SK-N-SH (cell line): ENCODE measurements at regions not wholly inside any gene's neighbourhood (a gene's known extent, or its start where the extent isn't known, plus 50 kb on each side); places are given as distances from the start of the nearest gene placed in this dataset.

Source experiments
- TF ChIP-seq, protein P1 (sequence below): fragments of 200-600 bp; sonication (generic); IDR thresholded peaks from 2 replicates; pipeline ENCODE4 v1.6.1; 2017; ENCODE audit warnings: antibody characterized with exemption, mild to moderate bottlenecking, moderate library complexity
- TF ChIP-seq, protein P2 (sequence below): IDR thresholded peaks from 2 replicates; pipeline ENCODE4 v1.6.1; 2012; ENCODE audit warnings: mild to moderate bottlenecking, low read depth, low read length, moderate library complexity

DNA sequence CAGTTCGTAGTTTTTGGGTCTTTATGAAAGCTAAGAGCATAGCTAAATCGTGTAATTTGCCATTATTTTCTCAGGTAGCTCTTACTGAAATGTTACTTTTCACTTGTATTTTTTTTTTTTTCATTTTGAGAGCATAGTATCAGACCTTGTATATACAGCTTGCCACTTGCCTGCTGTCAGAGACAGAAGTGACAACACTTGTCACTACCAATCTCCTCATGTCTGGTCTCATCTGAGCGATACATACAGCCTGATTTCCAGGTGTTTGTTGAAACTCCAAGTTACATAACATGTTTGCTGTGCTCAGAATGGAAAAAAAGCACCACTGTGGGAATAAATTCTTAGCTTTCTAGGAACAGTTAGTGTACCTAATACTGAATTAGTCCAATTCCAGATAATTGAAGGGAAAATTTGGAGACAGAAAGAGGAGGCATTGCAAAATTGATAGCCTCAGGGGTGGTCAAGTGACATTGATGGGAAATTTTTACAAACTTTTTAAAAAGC lies 621.4 kb upstream of the PKN2 start:
- TF ChIP-seq, protein P1, sequence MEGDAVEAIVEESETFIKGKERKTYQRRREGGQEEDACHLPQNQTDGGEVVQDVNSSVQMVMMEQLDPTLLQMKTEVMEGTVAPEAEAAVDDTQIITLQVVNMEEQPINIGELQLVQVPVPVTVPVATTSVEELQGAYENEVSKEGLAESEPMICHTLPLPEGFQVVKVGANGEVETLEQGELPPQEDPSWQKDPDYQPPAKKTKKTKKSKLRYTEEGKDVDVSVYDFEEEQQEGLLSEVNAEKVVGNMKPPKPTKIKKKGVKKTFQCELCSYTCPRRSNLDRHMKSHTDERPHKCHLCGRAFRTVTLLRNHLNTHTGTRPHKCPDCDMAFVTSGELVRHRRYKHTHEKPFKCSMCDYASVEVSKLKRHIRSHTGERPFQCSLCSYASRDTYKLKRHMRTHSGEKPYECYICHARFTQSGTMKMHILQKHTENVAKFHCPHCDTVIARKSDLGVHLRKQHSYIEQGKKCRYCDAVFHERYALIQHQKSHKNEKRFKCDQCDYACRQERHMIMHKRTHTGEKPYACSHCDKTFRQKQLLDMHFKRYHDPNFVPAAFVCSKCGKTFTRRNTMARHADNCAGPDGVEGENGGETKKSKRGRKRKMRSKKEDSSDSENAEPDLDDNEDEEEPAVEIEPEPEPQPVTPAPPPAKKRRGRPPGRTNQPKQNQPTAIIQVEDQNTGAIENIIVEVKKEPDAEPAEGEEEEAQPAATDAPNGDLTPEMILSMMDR: no peak
- TF ChIP-seq, protein P2, sequence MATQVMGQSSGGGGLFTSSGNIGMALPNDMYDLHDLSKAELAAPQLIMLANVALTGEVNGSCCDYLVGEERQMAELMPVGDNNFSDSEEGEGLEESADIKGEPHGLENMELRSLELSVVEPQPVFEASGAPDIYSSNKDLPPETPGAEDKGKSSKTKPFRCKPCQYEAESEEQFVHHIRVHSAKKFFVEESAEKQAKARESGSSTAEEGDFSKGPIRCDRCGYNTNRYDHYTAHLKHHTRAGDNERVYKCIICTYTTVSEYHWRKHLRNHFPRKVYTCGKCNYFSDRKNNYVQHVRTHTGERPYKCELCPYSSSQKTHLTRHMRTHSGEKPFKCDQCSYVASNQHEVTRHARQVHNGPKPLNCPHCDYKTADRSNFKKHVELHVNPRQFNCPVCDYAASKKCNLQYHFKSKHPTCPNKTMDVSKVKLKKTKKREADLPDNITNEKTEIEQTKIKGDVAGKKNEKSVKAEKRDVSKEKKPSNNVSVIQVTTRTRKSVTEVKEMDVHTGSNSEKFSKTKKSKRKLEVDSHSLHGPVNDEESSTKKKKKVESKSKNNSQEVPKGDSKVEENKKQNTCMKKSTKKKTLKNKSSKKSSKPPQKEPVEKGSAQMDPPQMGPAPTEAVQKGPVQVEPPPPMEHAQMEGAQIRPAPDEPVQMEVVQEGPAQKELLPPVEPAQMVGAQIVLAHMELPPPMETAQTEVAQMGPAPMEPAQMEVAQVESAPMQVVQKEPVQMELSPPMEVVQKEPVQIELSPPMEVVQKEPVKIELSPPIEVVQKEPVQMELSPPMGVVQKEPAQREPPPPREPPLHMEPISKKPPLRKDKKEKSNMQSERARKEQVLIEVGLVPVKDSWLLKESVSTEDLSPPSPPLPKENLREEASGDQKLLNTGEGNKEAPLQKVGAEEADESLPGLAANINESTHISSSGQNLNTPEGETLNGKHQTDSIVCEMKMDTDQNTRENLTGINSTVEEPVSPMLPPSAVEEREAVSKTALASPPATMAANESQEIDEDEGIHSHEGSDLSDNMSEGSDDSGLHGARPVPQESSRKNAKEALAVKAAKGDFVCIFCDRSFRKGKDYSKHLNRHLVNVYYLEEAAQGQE: no peak
